ENCODE measurements at regions not wholly inside any gene's neighbourhood (a gene's known extent, or its start where the extent isn't known, plus 50 kb on each side); places are given as distances from the start of the nearest gene placed in this dataset.

GRCh38 chr18:57976230-57976773 lies 67.7 kb upstream of the NEDD4L start:
- H3K9me1 ChIP-seq (replicated peaks; ENCODE audit: control insufficient read depth, extremely low read depth, insufficient read depth, low read length), result no peaks in the 10 kb centered on the region
- H3K27ac ChIP-seq (ENCODE audit: insufficient read depth, low read depth, low read length), result no peak overlapping the region
- peaks cover 13 to 18% of the 10 kb centered on the region in 2 experiments for H3K27me3 ChIP-seq (ENCODE audit: control insufficient read depth in 2 of 2, insufficient read depth in 2 of 2, low read length in 2 of 2)
- H3K4me2 ChIP-seq (ENCODE audit: insufficient read depth, low read length), result no peak overlapping the region
- no peak for DNase-seq (ENCODE audit: low read depth, low spot score)
- no peak overlapping the region for H3K9ac ChIP-seq (replicated peaks; ENCODE audit: extremely low read depth, insufficient read depth, low read length)
- no peak overlapping the region for H3K4me3 ChIP-seq (replicated peaks in 1 of 3; ENCODE audit: insufficient read depth in 1 of 3, low read depth in 1 of 3, low read length in 3 of 3)
- POLR2A ChIA-PET, result no interaction called here
- intact Hi-C loops (cut with micrococcal nuclease) (loop anchor here (10.0 kb wide), 1 partner anchor 62 kb away; no protein-coding TSS in a partner anchor), dilution Hi-C loops (cut with MboI; ENCODE audit: extremely low pct_ligation_motif_present, low sequenced_read_pairs) (no loop called here)
- TF ChIP-seq POLR2A (IDR thresholded peaks at IDR 0.05; ENCODE audit: low read depth, low read length), result no peak
- TF ChIP-seq EZH2 (IDR thresholded peaks at IDR 0.05; ENCODE audit: borderline replicate concordance, low read depth, low read length, severe bottlenecking), result no peak
- no peak for TF ChIP-seq CTCF (IDR thresholded peaks at IDR 0.05; ENCODE audit: extremely low read depth in 1 of 2, insufficient read depth in 1 of 2, low read depth in 1 of 2, low read length in 2 of 2)
- no peak for TF ChIP-seq MYC (IDR thresholded peaks at IDR 0.05; ENCODE audit: low read depth, low read length)
- TF ChIP-seq FOS (IDR thresholded peaks at IDR 0.05; ENCODE audit: borderline replicate concordance, insufficient read depth, low read length), result no peak
- TF ChIP-seq GATA2 (IDR thresholded peaks at IDR 0.05; ENCODE audit: insufficient read depth, insufficient read length, low read depth, low read length), result no peak
- TF ChIP-seq MAX (IDR thresholded peaks at IDR 0.05; ENCODE audit: insufficient read depth, insufficient read length), result no peak
- TF ChIP-seq JUN (IDR thresholded peaks at IDR 0.05; ENCODE audit: borderline replicate concordance, insufficient read depth, insufficient read length, low read depth), result no peak
- no peak for TF ChIP-seq POLR2AphosphoS5 (IDR thresholded peaks at IDR 0.05; ENCODE audit: insufficient read depth, low read depth, low read length)
- H3K36me3 ChIP-seq (ENCODE audit: control insufficient read depth in 2 of 2, extremely low read depth in 1 of 2, insufficient read depth in 2 of 2, low read length in 2 of 2), result no peaks in the 10 kb centered on the region
- no peaks in the 10 kb centered on the region for H4K20me1 ChIP-seq (replicated peaks; ENCODE audit: control insufficient read depth, extremely low read depth, insufficient read depth, low read length)
- CTCF ChIA-PET, result interaction anchor here (1.3 to 1.4 kb wide), 2 partner anchors 14 kb away, joined by 3 to 4 read pairs; no protein-coding TSS in a partner anchor
- no peak overlapping the region for H2AFZ ChIP-seq (ENCODE audit: low read depth, low read length)
- BruUV-seq (replicated peaks), result no TSS peak
- H3K79me2 ChIP-seq (ENCODE audit: control insufficient read depth, insufficient read depth, low read length), result no peaks in the 10 kb centered on the region
- no peaks in the 10 kb centered on the region for H3K4me1 ChIP-seq (ENCODE audit: control insufficient read depth, extremely low read depth, insufficient read depth, low read length)
- no peaks in the 10 kb centered on the region for H3K9me3 ChIP-seq (replicated peaks; ENCODE audit: control insufficient read depth, insufficient read depth, low read length)
- FAIRE-seq, result no peak

All from endothelial cell of umbilical vein (primary cell).